ENCODE measurements at regions not wholly inside any gene's neighbourhood (a gene's known extent, or its start where the extent isn't known, plus 50 kb on each side); places are given as distances from the start of the nearest gene placed in this dataset.

DNA sequence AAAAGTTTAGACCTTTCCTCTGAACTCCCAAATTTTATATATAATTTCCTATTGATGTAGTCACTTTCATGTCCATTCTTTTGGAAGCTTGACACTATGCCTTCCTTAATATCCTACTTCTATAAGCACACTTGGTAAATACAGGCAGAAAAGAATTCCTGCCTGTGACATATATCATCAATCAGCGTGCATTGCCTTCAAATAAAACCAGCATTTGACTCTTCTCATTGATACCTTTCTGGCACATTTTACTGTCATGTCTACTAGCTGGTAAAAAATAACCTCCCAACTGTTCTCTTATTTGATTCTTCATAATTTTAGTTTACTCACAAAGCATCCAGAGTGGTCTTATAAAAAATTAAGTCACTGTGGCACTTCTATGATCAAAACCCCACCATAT, 693.5 kb downstream of the CBLN2 start (continued):
- no peak for TF ChIP-seq PRDM15 (CRISPR knock-in tag; IDR thresholded peaks at IDR 0.05)
- TF ChIP-seq GABPB1 (CRISPR knock-in tag; IDR thresholded peaks at IDR 0.05): no peak
- no peak for TF ChIP-seq SMAD4 (CRISPR knock-in tag; IDR thresholded peaks at IDR 0.05)
- TF ChIP-seq RELA (CRISPR knock-in tag; IDR thresholded peaks at IDR 0.05; ENCODE audit: borderline replicate concordance): no peak
- TF ChIP-seq, protein P1, sequence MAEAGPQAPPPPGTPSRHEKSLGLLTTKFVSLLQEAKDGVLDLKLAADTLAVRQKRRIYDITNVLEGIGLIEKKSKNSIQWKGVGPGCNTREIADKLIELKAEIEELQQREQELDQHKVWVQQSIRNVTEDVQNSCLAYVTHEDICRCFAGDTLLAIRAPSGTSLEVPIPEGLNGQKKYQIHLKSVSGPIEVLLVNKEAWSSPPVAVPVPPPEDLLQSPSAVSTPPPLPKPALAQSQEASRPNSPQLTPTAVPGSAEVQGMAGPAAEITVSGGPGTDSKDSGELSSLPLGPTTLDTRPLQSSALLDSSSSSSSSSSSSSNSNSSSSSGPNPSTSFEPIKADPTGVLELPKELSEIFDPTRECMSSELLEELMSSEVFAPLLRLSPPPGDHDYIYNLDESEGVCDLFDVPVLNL (CRISPR knock-in tag; IDR thresholded peaks at IDR 0.05; ENCODE audit: borderline replicate concordance, low read depth): no peak
- TF ChIP-seq ZNF671 (CRISPR knock-in tag; IDR thresholded peaks at IDR 0.05): no peak

- Mint-ChIP-seq H3K27me3 (ENCODE audit: low read depth) (no peaks in the 10 kb centered on the region; the same call in 1 of the 2 replicates), H3K4me1 (no peaks in the 10 kb centered on the region), H3K36me3 (peaks cover 62% of the 10 kb centered on the region), H3K4me3 (no peak overlapping the region), H3K9me3 (peaks cover 77% of the 10 kb centered on the region), H3K27ac (no peak overlapping the region)
- ChIA-PET POLR2A (no interaction called here), CTCF (no interaction called here)
- DNase-seq (ENCODE audit: low spot score): peak; percentile 16
- ATAC-seq: no peak
- TF ChIP-seq ZNF423 (CRISPR knock-in tag; IDR thresholded peaks at IDR 0.05): no peak
- 0 out of 2 replicates have a peak, but pooled peaks have one; percentile 30 for TF ChIP-seq CTCF (IDR thresholded peaks at IDR 0.05)
Measured at GRCh38 chr18:71849407-71849806, 694.7 kb downstream of the CBLN2 start.

DNA sequence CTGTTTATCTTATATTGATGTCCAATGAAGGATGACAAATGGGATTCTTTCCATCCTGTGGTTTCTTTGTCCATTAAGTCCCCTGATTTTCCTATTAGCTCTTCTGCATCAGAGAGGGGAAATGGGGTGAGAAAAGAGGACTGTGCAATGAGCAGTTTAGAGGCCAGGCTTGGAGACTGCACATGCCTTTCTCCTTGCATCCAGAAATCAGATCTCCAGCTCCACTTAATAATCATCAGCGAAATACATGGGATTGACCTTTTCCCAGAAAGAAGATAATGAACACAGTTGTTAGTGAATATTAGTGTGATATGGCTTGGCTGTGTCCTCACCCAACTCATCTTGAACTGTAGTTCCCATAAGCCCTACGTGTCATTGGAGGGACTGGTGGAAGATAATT, 697.4 kb downstream of the CBLN2 start:
- Mint-ChIP-seq H3K4me3 (no peak overlapping the region), H3K36me3 (peaks cover 56% of the 10 kb centered on the region), H3K27ac (no peak overlapping the region), H3K27me3 (ENCODE audit: low read depth) (no peaks in the 10 kb centered on the region; the same call in 1 of the 2 replicates), H3K9me3 (peaks cover 70% of the 10 kb centered on the region), H3K4me1 (no peaks in the 10 kb centered on the region)
- TF ChIP-seq ESRRA (CRISPR knock-in tag; IDR thresholded peaks at IDR 0.05; ENCODE audit: borderline replicate concordance): no peak
- no peak for TF ChIP-seq PRDM15 (CRISPR knock-in tag; IDR thresholded peaks at IDR 0.05)
- TF ChIP-seq, protein P2, sequence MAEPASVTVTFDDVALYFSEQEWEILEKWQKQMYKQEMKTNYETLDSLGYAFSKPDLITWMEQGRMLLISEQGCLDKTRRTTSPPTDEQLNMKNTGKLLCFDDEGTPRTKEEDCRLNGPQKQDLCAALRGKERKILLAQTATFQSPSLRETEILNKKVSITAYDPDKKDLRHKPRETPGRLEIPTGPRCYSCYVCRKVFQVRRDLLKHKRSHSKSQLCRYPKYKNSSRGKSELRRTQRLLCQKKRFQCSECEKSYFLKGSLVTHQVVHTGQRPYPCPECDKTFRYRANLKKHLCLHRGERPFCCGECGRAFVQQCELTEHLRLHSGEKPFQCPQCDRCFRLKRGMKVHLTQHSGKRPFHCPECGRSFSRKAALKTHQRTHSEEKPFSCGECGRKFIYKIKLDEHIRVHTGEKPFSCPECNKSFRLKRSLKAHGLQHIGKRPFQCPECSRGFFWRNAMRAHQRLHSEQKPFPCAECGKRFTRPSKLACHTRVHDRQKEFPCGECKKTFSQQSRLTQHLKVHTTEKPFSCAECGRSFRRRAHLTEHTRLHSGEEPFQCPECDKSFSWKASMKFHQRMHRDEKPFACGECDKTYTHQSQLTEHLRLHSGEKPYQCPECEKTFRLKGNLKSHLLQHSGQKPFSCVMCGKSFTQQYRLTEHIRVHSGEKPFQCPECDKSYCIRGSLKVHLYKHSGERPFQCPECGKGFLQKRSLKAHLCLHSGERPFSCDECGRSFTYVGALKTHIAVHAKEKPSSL (CRISPR knock-in tag; conservative IDR thresholded peaks at IDR 0.05): no peak
- TF ChIP-seq JAZF1 (CRISPR knock-in tag; IDR thresholded peaks at IDR 0.05): no peak
- CTCF ChIA-PET: no interaction called here
- ATAC-seq (no peak), DNase-seq (ENCODE audit: low spot score) (no peak)
- POLR2A ChIA-PET: no interaction called here
